D721Med (cell line): ENCODE measurements at regions not wholly inside any gene's neighbourhood (a gene's known extent, or its start where the extent isn't known, plus 50 kb on each side); places are given as distances from the start of the nearest gene placed in this dataset.
"Not testable (repeated sequence)": the region's sequence is repeated elsewhere in the genome, so short reads cannot be mapped to it uniquely, and the experiment has no call there.

ENCODE experiments used
- DNase-seq: peaks from one replicate; pipeline ENCODE4 v3.0.0; 2011; ENCODE audit warnings: low spot score; ENCODE audit not compliant: insufficient read length
- FAIRE-seq: peaks from 2 replicates; lab custom pipeline; 2011; peaks lifted over from hg19 to GRCh38; lab: Jason Lieb, UNC
- CTCF ChIP-seq: IDR thresholded peaks from 2 replicates; pipeline ENCODE4 v1.5.1; 2012; ENCODE audit warnings: mild to moderate bottlenecking, control low read depth; ENCODE audit not compliant: insufficient read depth; ENCODE audit errors: missing control alignments

- FAIRE-seq (no peak), DNase-seq (no peak)
- TF ChIP-seq CTCF: no peak
Measured at GRCh38 chr17:64778240-64779097, 116.4 kb upstream of the SMURF2 start.

GRCh38 chr17:64777415-64778239 lies 115.5 kb upstream of the SMURF2 start:
- TF ChIP-seq CTCF: no peak
- DNase-seq: no peak
- no peak for FAIRE-seq

- not testable (repeated sequence) for FAIRE-seq
- peak; percentile 88 for TF ChIP-seq CTCF
- DNase-seq: peak; percentile 76
Measured at GRCh38 chr17:64776720-64777414, 114.8 kb upstream of the SMURF2 start.

- FAIRE-seq: no peak
Measured at GRCh38 chr17:64775701-64776570, 113.8 kb upstream of the SMURF2 start.

GRCh38 chr17:64774888-64775540 lies 112.9 kb upstream of the SMURF2 start:
- TF ChIP-seq CTCF: no peak
- FAIRE-seq (no peak), DNase-seq (no peak)

More at GRCh38 chr17:64775701-64776570, 113.8 kb upstream of the SMURF2 start:
- TF ChIP-seq CTCF: no peak
- no peak for DNase-seq
